ENCODE measurements at regions not wholly inside any gene's neighbourhood (a gene's known extent, or its start where the extent isn't known, plus 50 kb on each side); places are given as distances from the start of the nearest gene placed in this dataset.

DNA sequence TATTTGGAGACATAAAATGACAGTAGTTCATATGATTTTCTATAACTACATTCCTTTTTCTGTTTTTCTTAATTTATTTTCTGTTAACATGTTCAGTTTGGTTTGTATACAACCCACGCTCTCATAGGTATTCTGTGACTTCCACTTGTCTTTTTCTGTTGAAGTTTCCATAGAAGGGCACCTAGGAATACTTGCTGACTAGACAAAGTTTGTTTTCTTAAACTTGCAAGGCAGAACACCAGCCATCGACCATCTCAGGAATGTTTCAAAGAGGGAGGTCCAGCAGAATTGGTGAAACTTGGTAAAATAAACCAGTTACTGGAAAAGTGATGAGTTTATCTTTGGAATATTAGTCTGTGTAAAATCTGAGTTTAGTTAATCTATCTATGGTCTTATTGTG lies 403.2 kb upstream of the CADM2 start:
- Histone ChIP-seq H3K4me3 (ENCODE audit: low read length) (no peak overlapping the region), H3K4me1 (ENCODE audit: insufficient read depth, low read length) (no peaks in the 10 kb centered on the region), H3K9me3 (ENCODE audit: control insufficient read depth in 1 of 2, insufficient read depth in 1 of 2, low read length in 2 of 2) (peaks cover 0 to 5% of the 10 kb centered on the region in 2 experiments), H3K27me3 (ENCODE audit: control insufficient read depth in 1 of 2, insufficient read depth in 2 of 2, low read length in 2 of 2) (no peaks in the 10 kb centered on the region), H3K36me3 (ENCODE audit: insufficient read depth, low read length) (no peaks in the 10 kb centered on the region), H3K27ac (ENCODE audit: low read depth in 1 of 2, low read length in 2 of 2) (no peak overlapping the region)
- DNase-seq (no peak), ATAC-seq (ENCODE audit: poor library complexity) (no peak)
- H3K4me1 Mint-ChIP-seq (ENCODE audit: low read depth), result no peaks in the 10 kb centered on the region
- no peaks in the 10 kb centered on the region for H3K36me3 Mint-ChIP-seq (ENCODE audit: low read depth)
- no peaks in the 10 kb centered on the region for H3K27me3 Mint-ChIP-seq
- no peak overlapping the region for H3K4me3 Mint-ChIP-seq
- H3K27ac Mint-ChIP-seq, result no peak overlapping the region
- H3K9me3 Mint-ChIP-seq, result peaks cover 10% of the 10 kb centered on the region
- intact Hi-C loops (cut with DNase I, micrococcal nuclease), result no loop called here
- no peak for TF ChIP-seq CTCF (IDR thresholded peaks at IDR 0.05)
- POLR2A ChIA-PET, result no interaction called here
- CTCF ChIA-PET, result no interaction called here

GRCh38 chr3:84566256-84566655 lies 392.5 kb upstream of the CADM2 start:
- intact Hi-C loops (cut with DNase I, micrococcal nuclease), result no loop called here
- Histone ChIP-seq H3K27ac (ENCODE audit: low read depth in 1 of 2, low read length in 2 of 2) (no peak overlapping the region), H3K9me3 (ENCODE audit: control insufficient read depth in 1 of 2, insufficient read depth in 1 of 2, low read length in 2 of 2) (peaks cover 0 to 7% of the 10 kb centered on the region in 2 experiments), H3K4me3 (ENCODE audit: low read length) (no peak overlapping the region), H3K36me3 (ENCODE audit: insufficient read depth, low read length) (no peaks in the 10 kb centered on the region), H3K27me3 (ENCODE audit: control insufficient read depth in 1 of 2, insufficient read depth in 2 of 2, low read length in 2 of 2) (no peaks in the 10 kb centered on the region), H3K4me1 (ENCODE audit: insufficient read depth, low read length) (no peaks in the 10 kb centered on the region)
- ATAC-seq (ENCODE audit: poor library complexity) (no peak), DNase-seq (no peak)
- no peaks in the 10 kb centered on the region for H3K27me3 Mint-ChIP-seq
- TF ChIP-seq CTCF (IDR thresholded peaks at IDR 0.05), result no peak
- ChIA-PET POLR2A (no interaction called here), CTCF (no interaction called here)
- H3K9me3 Mint-ChIP-seq, result peaks cover 8% of the 10 kb centered on the region
- no peaks in the 10 kb centered on the region for H3K36me3 Mint-ChIP-seq (ENCODE audit: low read depth)
- H3K4me3 Mint-ChIP-seq, result no peak overlapping the region
- H3K4me1 Mint-ChIP-seq (ENCODE audit: low read depth), result no peaks in the 10 kb centered on the region
- no peak overlapping the region for H3K27ac Mint-ChIP-seq

GRCh38 chr3:84567796-84568195 lies 391.0 kb upstream of the CADM2 start:
- Mint-ChIP-seq H3K4me1 (ENCODE audit: low read depth) (no peaks in the 10 kb centered on the region), H3K27ac (no peak overlapping the region), H3K4me3 (no peak overlapping the region), H3K36me3 (ENCODE audit: low read depth) (no peaks in the 10 kb centered on the region), H3K27me3 (no peaks in the 10 kb centered on the region), H3K9me3 (peaks cover 15% of the 10 kb centered on the region)
- ChIA-PET POLR2A (no interaction called here), CTCF (no interaction called here)
- no peak overlapping the region for H3K4me3 ChIP-seq (ENCODE audit: low read length)
- no peaks in the 10 kb centered on the region for H3K27me3 ChIP-seq (ENCODE audit: control insufficient read depth in 1 of 2, insufficient read depth in 2 of 2, low read length in 2 of 2)
- intact Hi-C loops (cut with DNase I, micrococcal nuclease), result no loop called here
- no peaks in the 10 kb centered on the region for H3K4me1 ChIP-seq (ENCODE audit: insufficient read depth, low read length)
- no peak for TF ChIP-seq CTCF (IDR thresholded peaks at IDR 0.05)
- peaks cover 0 to 5% of the 10 kb centered on the region in 2 experiments for H3K9me3 ChIP-seq (ENCODE audit: control insufficient read depth in 1 of 2, insufficient read depth in 1 of 2, low read length in 2 of 2)
- DNase-seq (no peak), ATAC-seq (ENCODE audit: poor library complexity) (no peak)
- no peak overlapping the region for H3K27ac ChIP-seq (ENCODE audit: low read depth in 1 of 2, low read length in 2 of 2)
- no peaks in the 10 kb centered on the region for H3K36me3 ChIP-seq (ENCODE audit: insufficient read depth, low read length)

Data from CD4-positive, alpha-beta T cell (primary cell).